HG02759 (cell line): ENCODE measurements at regions not wholly inside any gene's neighbourhood (a gene's known extent, or its start where the extent isn't known, plus 50 kb on each side); places are given as distances from the start of the nearest gene placed in this dataset.
"Not testable (repeated sequence)": the region's sequence is repeated elsewhere in the genome, so short reads cannot be mapped to it uniquely, and the experiment has no call there.

Experiments used
- ATAC-seq: cut with Tn5 transposase; IDR thresholded peaks from one replicate; pipeline ENCODE4 v1.9.1; 2021; ENCODE audit warnings: mild to moderate bottlenecking, moderate library complexity; ENCODE audit not compliant: unreplicated experiment

DNA sequence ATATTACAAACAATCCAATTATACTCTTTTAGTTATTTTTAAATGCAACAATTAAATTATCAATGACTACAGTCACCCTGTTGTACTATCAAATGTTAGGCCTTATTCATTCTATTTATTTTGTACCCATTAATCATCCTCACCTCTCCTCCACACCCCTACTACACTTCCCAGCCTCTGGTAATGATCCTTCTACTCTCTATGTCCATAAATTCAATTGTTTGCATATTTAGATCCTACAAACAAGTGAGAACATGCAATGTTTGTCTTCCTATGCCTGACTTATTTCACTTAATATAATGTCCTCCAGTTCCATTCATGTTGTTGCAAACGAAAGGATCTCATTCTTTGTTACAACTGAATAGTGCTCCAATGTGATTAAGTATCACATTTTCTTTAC is 1414.6 kb downstream of the SLITRK1 start:
- ATAC-seq: no peak

DNA sequence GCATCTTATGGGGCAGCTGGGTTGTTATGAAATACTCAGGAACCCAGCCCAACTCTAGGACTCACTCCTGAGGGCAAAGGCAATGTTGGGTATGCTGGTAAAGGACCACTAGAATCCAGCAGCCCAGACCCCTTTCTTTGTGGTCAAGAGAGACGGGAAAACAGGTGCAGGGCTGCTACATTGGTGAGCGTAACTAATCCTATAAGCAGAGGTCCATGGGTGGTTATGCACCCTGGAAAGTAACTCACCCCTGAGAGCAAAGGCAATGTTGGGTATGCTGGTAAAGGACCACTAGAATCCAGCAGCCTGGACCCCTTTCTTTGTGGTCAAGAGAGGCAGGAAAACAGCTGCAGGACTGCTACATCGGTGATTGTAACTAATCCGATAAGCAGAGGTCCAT is 1422.7 kb downstream of the SLITRK1 start:
- not testable (repeated sequence) for ATAC-seq

DNA sequence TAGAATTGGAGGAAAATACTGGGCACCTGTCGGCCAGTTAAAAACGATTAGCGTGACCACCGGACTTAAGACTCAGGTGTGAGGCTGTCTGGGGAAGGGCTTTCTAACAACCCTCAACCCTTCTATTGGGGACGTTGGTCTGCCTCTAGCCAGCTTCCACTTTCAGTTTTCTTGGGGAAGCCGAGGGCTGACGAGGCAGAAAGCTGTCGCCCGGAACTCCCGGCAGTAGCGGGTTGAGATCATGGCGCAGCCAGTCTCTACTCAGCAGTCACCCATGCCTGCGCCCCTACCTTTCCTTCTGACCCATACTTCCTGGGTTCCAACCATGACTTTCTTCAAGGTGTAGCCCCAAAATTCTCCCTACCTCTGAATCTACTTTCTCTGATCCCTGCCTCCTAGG is 1424.1 kb downstream of the SLITRK1 start:
- no peak for ATAC-seq

DNA sequence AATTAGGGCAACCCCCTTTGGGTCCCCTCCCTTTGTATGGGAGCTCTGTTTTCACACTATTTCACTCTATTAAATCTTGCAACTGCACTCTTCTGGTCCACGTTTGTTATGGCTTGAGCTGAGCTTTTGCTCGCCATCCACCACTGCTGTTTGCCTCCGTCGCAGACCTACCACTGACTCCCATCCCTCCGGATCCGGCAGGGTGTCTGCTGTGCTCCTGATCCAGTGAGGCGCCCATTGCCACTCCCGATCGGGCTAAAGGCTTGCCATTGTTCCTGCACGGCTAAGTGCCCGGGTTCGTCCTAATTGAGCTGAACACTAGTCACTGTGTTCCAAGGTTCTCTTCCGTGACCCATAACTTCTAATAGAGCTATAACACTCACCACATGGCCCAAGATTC is 1424.7 kb downstream of the SLITRK1 start:
- not testable (repeated sequence) for ATAC-seq

DNA sequence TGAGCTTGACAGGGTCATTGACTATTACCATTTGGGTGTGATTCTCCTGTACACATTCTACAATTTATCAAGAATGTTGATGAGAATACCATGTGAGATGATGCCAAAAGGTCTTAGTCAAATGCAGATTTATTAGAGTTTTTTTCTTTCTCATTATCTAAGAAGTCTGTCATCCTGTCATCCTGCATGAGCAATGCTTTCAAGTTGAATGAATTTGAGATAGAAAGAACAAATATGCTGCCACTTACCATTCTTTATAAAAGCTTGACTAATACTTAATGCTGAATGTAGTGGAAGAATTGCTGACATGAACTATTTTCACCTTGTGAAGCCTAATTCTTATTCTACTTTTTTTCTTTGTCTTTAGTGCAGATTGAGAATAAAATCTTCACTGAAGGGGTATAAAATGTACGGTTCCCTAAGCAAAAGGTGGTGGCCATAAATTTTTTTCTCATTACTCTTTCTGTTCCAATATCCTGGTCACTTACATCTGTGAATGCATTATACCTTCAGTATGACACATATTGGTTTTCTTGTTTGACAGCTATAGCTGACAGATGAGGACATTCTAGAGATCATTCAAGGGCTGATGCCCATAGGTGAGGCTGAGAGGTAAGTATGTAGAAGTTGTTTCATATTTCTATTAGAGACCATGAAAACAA is 1434.7 kb downstream of the SLITRK1 start:
- no peak for ATAC-seq

DNA sequence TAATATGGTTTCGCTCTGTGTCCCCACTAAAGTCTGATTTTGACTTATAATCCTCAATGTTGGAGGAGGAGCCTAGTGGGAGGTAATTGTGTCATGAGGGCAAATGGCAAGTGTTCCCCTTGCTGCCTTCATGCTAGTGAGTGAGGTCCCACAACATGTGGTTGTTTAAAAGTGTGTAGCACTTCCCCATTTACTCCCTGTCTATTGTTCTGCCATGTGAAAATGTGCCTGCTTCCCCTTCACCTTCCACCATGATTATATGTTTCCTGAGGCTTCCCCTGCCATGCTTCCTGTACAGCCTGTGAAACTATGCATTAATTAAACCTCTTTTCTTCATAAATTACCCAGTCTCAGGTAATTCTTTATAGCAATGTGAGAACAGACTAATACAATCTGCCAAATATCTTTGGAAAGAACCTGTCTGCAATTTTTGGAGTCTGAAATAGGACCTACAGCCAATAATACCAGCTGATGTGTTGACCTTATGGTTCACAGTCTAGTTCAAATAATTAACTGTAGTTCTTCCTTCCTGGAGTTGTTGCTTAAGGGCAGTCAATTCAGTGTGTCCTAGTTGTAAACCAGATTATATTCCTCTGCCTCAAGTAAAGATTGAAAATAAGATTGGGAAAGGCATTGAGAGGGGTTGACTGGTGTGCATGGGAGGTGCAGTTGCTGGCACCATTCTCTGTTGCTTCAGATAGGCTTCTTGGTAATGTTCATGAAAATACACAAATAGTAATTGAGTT is 1442.9 kb downstream of the SLITRK1 start:
- ATAC-seq: no peak

DNA sequence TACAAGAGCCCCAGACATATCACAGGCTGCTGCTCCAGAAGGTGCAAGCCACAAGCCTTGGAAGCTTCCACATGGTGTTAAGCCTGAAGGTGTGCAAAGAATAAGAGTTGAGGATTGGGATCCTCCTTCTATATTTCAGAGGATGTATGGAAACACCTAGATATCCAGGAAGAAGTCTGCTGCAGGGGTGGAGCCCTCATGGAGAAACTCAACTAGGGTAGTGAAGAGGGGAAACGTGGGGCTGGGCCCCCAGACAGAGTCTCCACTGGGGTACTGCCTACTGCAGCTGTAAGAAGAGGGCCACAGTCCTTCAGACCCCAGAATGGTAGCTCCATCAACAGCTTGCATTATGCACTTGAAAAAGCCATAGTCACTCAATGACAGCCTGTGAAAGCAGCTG is 1444.0 kb downstream of the SLITRK1 start:
- ATAC-seq: no peak

DNA sequence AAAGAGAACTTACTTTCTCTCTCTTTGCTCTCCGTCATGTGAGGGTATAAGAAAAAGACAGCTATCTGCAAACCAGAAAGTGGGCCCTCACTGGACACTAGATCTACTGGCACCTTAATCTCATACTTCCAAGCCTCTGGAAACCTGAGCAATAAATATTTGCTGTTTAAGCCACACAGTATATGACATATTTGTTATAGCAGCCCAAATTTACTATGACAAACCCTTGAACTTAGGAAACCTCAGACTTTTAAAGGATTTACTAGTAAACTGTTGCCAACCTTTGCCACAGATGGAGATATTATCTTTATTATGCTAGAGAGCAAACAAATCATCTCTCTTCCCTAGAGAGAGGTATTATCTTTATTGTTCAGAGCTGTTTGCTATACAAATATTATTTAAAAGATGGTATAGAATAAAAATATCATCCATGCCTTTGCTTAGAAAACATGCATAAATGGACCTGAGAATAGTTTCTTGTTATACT is 1446.1 kb downstream of the SLITRK1 start:
- no peak for ATAC-seq

DNA sequence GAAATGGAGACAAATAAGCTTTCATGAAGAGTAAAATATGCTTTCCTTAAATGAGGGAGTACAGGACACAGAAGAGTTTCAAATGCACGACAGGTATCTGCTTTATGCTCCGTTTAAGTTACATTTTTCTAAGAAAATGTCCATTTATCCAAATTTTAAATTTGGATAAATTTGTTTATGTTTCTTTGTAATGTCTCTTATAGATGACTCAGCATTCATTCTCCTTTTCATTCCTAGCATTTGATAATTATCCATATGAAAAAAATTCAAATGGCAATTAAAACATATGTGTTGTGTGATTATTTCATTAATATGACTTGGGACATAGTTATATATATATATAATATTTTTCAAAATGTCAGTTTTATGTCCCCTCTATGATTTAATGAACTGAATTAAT is 1449.3 kb downstream of the SLITRK1 start:
- ATAC-seq: no peak

DNA sequence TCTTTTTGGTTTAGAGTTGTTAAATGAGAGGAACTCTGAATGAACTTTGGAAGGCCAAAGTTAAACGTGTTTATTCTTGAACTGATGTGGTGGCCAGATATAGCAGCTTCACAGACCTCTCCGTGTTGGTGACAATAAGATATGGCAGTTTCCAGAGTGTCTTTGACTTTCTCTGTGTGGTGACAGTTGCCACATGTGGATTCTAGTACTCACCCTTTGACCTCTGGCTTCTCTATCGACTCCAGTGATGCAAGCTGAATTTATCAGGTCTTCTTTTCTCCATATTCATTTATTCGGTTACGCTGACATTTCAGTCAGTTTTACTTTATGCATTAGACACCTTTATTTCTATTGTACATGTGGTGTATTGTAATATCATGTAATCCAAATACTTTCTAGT is 1469.5 kb downstream of the SLITRK1 start:
- no peak for ATAC-seq

DNA sequence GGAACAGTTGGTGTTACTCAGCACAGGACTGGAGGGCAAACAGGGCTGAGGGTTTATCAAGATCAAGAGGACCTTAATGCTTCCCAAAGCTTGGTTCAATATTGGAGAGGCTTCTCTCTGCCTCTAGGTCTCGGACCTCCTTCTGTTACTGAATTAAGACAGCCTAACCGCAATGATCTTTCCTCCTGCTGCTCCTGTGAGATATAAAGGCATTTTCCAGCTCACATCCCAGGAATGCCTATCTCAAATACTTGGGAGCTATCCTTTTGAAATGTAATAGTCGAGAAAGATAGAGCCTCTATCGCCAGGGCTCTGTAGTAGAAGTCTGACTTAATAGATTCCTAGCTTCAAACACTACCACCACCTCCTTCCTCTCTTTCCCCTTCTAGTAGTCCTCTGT is 1475.0 kb downstream of the SLITRK1 start:
- ATAC-seq: no peak

DNA sequence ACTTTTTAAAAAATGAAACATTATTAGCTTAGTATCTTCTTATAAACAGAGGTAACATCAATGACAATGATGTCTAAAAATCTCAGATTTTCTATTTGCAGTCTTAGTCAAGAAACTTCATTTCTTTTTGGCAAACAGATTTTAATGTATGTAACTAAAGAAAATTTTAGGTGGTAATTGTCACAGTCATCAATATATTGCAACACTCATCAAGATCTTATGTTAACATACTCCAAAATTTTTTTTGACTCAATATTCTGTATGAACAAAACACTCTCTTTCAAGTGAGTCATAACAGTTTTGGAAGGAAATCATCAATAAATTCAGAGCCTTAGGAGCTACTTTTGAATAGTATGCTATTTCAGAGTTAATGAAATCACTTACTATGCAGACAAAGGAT is 1507.6 kb downstream of the SLITRK1 start:
- ATAC-seq: no peak

DNA sequence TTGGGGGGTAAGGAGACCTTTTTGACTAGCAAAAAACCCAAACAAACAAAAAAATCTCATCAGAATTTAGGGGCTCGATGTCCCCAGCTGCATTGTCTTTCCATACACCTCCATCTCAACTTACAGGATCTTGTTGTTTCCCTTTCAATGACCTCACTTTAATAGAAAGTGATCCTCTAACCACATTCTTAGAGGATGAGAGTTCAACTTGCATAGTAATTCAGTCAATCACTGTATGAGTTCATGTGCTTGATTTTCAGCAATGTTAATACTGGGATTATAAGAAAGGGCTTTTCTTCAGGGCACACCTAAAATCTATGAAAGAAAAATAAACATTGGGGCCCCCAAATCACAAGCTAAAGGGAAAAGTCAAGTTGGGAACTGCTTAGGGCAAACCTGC is 1512.0 kb downstream of the SLITRK1 start:
- ATAC-seq: no peak

DNA sequence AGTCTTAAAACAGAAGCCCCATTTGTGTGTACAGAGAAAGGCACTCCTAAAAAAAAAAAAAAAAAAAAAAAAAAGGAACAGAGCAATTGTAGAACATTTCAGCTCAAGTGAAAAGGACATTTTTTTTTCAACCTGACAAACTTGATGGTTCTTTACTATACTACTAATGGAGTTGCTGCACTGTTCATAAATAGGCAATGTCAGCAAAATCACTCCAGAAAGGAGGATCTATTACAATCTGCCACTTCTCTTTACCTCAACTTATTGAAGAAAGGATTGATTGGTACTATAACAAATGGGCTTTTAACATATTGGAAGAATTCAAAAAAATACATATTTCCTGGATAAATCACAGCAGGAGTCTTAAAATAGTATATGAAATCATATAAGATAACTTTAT is 1517.7 kb downstream of the SLITRK1 start:
- no peak for ATAC-seq

DNA sequence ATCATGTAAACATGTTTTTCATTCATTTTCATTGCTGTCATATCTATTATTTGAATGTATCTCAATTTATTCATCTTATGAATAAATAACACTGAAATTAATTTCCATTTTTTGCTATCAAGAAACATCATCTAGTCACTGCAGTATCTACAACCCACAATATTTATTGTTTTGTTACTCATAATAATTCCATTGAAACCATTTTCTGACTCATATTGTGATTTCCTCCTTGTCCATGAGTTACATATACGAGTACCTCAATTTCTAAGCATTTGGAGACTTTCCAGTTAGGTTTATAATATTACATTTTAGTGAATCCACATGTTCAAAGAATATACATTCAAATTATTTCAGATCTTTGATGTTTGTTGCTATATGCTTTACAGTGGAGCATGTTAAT is 1524.0 kb downstream of the SLITRK1 start:
- ATAC-seq: no peak

DNA sequence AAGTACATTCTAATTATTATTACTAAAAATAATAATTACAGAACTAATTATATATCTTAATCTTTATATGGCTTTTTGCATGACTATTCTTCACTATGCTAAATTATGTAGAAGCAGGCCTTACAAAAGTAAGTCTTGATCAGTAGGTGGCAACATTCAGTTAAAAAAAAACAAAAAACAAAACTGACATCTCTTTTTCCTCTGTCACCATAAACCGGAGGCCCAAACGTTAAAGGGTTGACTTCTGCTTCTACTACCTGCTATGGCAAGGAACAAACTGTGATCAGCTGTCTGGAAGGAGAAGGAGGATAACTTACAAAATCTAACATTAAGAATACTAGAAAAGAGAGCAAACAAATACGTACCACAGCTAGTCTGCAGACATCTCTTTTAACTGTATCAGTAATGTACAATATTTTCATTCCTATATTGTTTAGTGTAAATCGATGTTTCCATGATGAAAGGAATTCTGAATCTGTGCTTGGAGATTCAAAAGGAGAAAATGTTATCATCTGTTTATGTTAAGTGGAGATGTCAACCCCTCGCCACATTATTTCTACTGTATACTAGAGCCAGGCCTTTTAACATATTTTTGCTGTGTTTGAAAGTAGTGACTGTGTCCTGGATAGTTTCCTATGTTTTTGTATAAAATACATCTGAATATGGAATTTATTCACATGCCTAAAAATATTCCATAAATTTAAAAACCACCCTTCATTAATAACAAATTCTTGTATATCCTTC is 1525.4 kb downstream of the SLITRK1 start:
- no peak for ATAC-seq

DNA sequence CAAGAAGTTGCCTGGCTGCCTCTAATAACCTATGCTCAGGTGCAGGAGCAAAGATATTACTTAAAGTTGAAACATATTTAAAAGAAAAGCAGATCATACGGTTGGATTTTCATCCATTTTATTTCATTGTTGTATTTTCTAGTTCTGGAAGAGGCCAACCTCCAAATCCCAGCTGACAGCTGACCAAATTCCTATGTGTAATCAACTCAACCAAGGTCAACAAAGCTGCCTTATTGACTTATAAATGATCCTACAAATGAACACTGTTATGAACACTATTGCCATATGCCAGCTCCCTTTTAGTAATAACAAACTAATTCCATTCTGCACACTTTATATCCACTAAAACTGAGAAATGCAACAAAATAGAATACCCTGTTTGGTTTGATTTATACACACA is 1537.4 kb downstream of the SLITRK1 start:
- ATAC-seq: no peak

DNA sequence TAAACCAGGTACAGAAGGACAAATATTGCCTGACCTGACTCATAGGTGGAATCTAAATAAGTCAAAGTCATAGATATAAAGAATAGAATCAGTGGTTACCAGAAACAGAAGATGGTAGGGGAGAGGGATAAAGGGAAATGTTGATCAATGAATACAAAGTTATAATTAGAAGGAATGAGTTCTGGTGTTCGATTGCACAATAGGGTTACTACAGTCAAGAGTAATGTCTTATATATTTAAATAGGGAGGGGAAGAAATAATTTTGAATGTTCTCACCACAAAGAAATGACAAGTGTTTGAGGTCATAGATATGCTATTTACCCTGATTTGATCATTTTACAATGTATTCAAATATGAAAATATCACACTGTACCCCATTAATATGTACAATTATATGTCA is 1541.2 kb downstream of the SLITRK1 start:
- no peak for ATAC-seq

DNA sequence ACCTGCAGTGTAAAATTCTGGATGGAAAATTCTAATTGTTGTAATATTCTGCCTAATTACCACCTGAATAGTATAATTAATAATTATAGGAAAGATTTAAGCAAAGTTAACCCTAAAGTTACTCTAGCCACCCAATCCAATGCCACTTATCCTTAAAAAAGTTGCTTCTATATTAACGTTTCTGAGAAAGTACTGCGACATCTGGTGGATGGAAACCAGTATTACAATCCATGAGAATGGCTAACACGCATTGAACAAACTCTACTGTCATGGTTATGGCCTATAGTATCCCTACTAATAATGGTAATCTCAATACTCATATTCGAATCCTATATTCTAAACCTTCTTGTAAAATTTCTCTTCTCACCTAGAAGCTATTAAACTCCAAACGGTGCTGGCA is 1551.8 kb downstream of the SLITRK1 start:
- ATAC-seq: no peak

DNA sequence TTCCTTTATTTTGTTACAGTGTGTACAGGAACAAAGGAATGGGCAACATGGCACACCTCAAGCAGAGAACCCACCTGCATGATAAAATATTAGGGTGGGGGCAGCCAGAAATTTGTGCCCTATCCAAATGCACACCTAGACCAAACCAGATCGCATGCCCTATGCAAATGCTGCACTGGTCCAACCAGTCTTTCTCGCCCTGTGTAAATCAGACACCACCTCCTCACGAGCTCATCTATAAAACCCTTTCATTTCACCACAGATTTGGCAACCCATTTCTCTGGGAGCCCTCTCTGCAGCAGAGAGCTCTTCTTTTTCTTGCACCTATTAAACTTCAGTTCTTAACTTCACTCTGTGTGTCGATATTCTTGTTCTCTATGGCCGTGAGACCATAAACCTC is 1559.2 kb downstream of the SLITRK1 start:
- no peak for ATAC-seq

DNA sequence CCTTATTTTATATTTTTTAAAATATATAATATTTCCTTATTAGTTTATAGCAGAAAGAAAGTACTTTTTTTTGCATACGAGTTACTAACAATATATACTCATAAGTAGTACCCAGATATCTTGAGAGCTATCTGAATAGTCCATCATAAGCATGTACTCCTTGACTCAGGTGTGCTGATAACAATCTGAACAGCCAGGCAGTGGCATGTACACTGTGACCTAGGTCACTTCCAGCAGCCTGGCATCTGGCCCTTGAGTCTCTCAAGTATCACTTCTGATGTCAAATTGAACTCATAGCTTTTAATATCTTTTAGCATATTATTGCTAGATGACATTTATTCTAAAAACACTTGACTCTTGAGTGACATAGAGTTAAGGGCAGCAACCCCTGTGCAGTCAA is 1576.7 kb downstream of the SLITRK1 start:
- no peak for ATAC-seq

DNA sequence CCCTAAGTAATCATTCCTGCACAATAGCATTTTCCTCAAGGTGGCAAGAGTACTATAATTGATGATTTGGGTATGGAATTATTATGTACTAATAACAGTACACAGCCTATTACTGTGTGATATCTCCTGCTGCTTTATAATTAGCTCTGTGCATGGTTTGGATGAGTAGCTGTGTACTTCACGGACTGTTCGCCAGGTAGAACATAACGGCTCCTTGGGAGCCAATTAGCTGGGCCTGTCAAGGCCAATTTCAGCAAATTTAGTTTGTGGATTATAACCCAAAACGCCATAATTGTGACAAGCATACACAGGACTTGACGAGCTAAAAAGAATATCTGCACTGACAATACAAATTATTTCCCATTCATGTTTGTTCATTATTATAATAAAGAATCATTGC is 1584.2 kb downstream of the SLITRK1 start:
- ATAC-seq: no peak
